DND-41 (cell line): ENCODE measurements at regions not wholly inside any gene's neighbourhood (a gene's known extent, or its start where the extent isn't known, plus 50 kb on each side); places are given as distances from the start of the nearest gene placed in this dataset.
"Not testable (repeated sequence)": the region's sequence is repeated elsewhere in the genome, so short reads cannot be mapped to it uniquely, and the experiment has no call there.

ENCODE experiments used
- ATAC-seq: fragments of 200-7000 bp; cut with Tn5 transposase; 3 replicates; pipeline ENCODE4 v1.9.1; 2021; ENCODE audit warnings: low read depth; ENCODE audit not compliant: insufficient read depth
- DNase-seq: peaks from one replicate; pipeline ENCODE4 v3.0.0-alpha.2; 2020
- H2AFZ ChIP-seq: 2 replicates; pipeline ENCODE4 v1.6.0; 2012; ENCODE audit warnings: low read depth, low read length
- H3K27ac ChIP-seq: 2 replicates; pipeline ENCODE4 v1.5.1; 2012; ENCODE audit warnings: low read length, inconsistent platforms
- H3K27me3 ChIP-seq: fragments of 200-600 bp; sonication (generic); 2 replicates; pipeline ENCODE4 v1.6.0; 2012; ENCODE audit warnings: low read length, mild to moderate bottlenecking, inconsistent platforms; ENCODE audit not compliant: insufficient read depth, poor library complexity
- H3K36me3 ChIP-seq: 2 replicates; pipeline ENCODE4 v1.5.1; 2012; ENCODE audit warnings: low read length, inconsistent platforms; ENCODE audit not compliant: insufficient read depth
- H3K4me1 ChIP-seq: 2 replicates; pipeline ENCODE4 v1.5.1; 2012; ENCODE audit warnings: mild to moderate bottlenecking, low read length; ENCODE audit not compliant: insufficient read depth
- H3K4me2 ChIP-seq: 2 replicates; pipeline ENCODE4 v1.6.0; 2012; ENCODE audit warnings: mild to moderate bottlenecking, moderate library complexity, low read length, inconsistent platforms; ENCODE audit not compliant: insufficient read depth
- H3K4me3 ChIP-seq, 2 experiments: fragments of 200-600 bp in 1 of 2; shearing (Covaris generic) in 1 of 2; 2 replicates each; pipeline ENCODE4 v1.5.1; 2012 to 2016; ENCODE audit warnings: inconsistent platforms in 2 of 2, low read length in 2 of 2, mild to moderate bottlenecking in 2 of 2, low read depth in 1 of 2, moderate library complexity in 1 of 2
- H3K79me2 ChIP-seq: 2 replicates; pipeline ENCODE4 v1.6.0; 2012; ENCODE audit warnings: low read length, inconsistent platforms; ENCODE audit not compliant: insufficient read depth
- H3K9ac ChIP-seq: 2 replicates; pipeline ENCODE4 v1.6.0; 2012; ENCODE audit warnings: low read depth, mild to moderate bottlenecking, inconsistent platforms, low read length, moderate library complexity
- H3K9me3 ChIP-seq: 2 replicates; pipeline ENCODE4 v1.5.1; 2012; ENCODE audit warnings: low read length, moderate library complexity, mild to moderate bottlenecking, inconsistent platforms; ENCODE audit not compliant: insufficient read depth, severe bottlenecking
- H4K20me1 ChIP-seq: 2 replicates; pipeline ENCODE4 v1.6.0; 2012; ENCODE audit warnings: low read length; ENCODE audit not compliant: insufficient read depth
- CTCF ChIP-seq: IDR thresholded peaks from 2 replicates; pipeline ENCODE4 v1.5.1; 2012; ENCODE audit warnings: borderline replicate concordance, low read length, moderate library complexity, mild to moderate bottlenecking; ENCODE audit not compliant: poor library complexity, severe bottlenecking; ENCODE audit errors: extremely low read depth
- EZH2 ChIP-seq: IDR thresholded peaks from 3 replicates; pipeline ENCODE4 v1.6.1; 2012; ENCODE audit warnings: borderline replicate concordance, low read depth, mild to moderate bottlenecking, moderate library complexity, low read length, inconsistent platforms; ENCODE audit not compliant: severe bottlenecking

GRCh38 chr1:68723791-68724190, 226.9 kb upstream of the DEPDC1 start:
- H3K9me3 ChIP-seq, result no peaks in the 10 kb centered on the region
- ATAC-seq, result no peak
- no peak overlapping the region for H3K27ac ChIP-seq
- no peak overlapping the region for H3K4me2 ChIP-seq
- no peaks in the 10 kb centered on the region for H3K4me1 ChIP-seq
- H3K27me3 ChIP-seq, result no peaks in the 10 kb centered on the region
- no peak overlapping the region for H3K4me3 ChIP-seq
- no peak for DNase-seq
- H3K79me2 ChIP-seq, result no peaks in the 10 kb centered on the region
- no peak overlapping the region for H3K9ac ChIP-seq
- H4K20me1 ChIP-seq, result no peaks in the 10 kb centered on the region
- no peak overlapping the region for H2AFZ ChIP-seq
- TF ChIP-seq CTCF (no peak), EZH2 (no peak)
- H3K36me3 ChIP-seq, result no peaks in the 10 kb centered on the region

- no peak overlapping the region for H3K9ac ChIP-seq
Measured at GRCh38 chr1:68725001-68725752, 228.3 kb upstream of the DEPDC1 start.

GRCh38 chr1:68739486-68739885, 242.6 kb upstream of the DEPDC1 start:
- not testable (repeated sequence) for H3K9ac ChIP-seq, H4K20me1 ChIP-seq, H2AFZ ChIP-seq, H3K27ac ChIP-seq, H3K27me3 ChIP-seq, H3K79me2 ChIP-seq, DNase-seq, ATAC-seq, H3K36me3 ChIP-seq, H3K9me3 ChIP-seq, H3K4me1 ChIP-seq, H3K4me2 ChIP-seq, H3K4me3 ChIP-seq

More at GRCh38 chr1:68725001-68725752, 228.3 kb upstream of the DEPDC1 start:
- H3K79me2 ChIP-seq, result no peaks in the 10 kb centered on the region
- H4K20me1 ChIP-seq, result no peaks in the 10 kb centered on the region
- no peak overlapping the region for H2AFZ ChIP-seq
- no peaks in the 10 kb centered on the region for H3K4me1 ChIP-seq
- ATAC-seq (no peak), DNase-seq (no peak)
- TF ChIP-seq CTCF, result no peak
- TF ChIP-seq EZH2, result no peak
- H3K4me2 ChIP-seq, result no peak overlapping the region
- no peak overlapping the region for H3K4me3 ChIP-seq
- H3K36me3 ChIP-seq, result no peaks in the 10 kb centered on the region
- no peak overlapping the region for H3K27ac ChIP-seq
- no peaks in the 10 kb centered on the region for H3K9me3 ChIP-seq
- H3K27me3 ChIP-seq, result no peaks in the 10 kb centered on the region

GRCh38 chr1:68745011-68745410, 248.1 kb upstream of the DEPDC1 start:
- Histone ChIP-seq H4K20me1 (no peaks in the 10 kb centered on the region), H3K4me2 (no peak overlapping the region), H3K9me3 (peaks cover 4% of the 10 kb centered on the region), H3K4me3 (no peak overlapping the region), H2AFZ (no peak overlapping the region), H3K4me1 (no peaks in the 10 kb centered on the region), H3K9ac (no peak overlapping the region), H3K27ac (no peak overlapping the region), H3K27me3 (no peaks in the 10 kb centered on the region), H3K79me2 (no peaks in the 10 kb centered on the region), H3K36me3 (no peaks in the 10 kb centered on the region)
- ATAC-seq, result no peak
- no peak for DNase-seq
- TF ChIP-seq CTCF (no peak), EZH2 (no peak)
